KOPT-K1 (cell line): ENCODE measurements at regions not wholly inside any gene's neighbourhood (a gene's known extent, or its start where the extent isn't known, plus 50 kb on each side); places are given as distances from the start of the nearest gene placed in this dataset.

ENCODE experiments used
- H3K27ac ChIP-seq: fragments of 200-600 bp; sonication (generic); 2 replicates; pipeline ENCODE4 v1.5.1; 2016; ENCODE audit warnings: antibody characterized with exemption, mild to moderate bottlenecking, low read depth, low read length; ENCODE audit not compliant: poor library complexity, severe bottlenecking
- H3K36me3 ChIP-seq: fragments of 200-600 bp; sonication (generic); 2 replicates; pipeline ENCODE4 v1.5.1; 2017; ENCODE audit warnings: antibody characterized with exemption, mild to moderate bottlenecking, low read length, moderate library complexity; ENCODE audit not compliant: insufficient read depth
- H3K9me3 ChIP-seq: fragments of 200-600 bp; sonication (generic); 2 replicates; pipeline ENCODE4 v1.5.1; 2017; ENCODE audit warnings: antibody characterized with exemption, low read length, mild to moderate bottlenecking; ENCODE audit not compliant: insufficient read depth, poor library complexity, severe bottlenecking

GRCh38 chr9:7542693-7543092 is 256.9 kb downstream of the DMAC1 start:
- Histone ChIP-seq H3K36me3 (no peaks in the 10 kb centered on the region), H3K27ac (no peak overlapping the region), H3K9me3 (no peaks in the 10 kb centered on the region)

GRCh38 chr9:7542126-7542525 is 257.5 kb downstream of the DMAC1 start:
- Histone ChIP-seq H3K9me3 (no peaks in the 10 kb centered on the region), H3K27ac (no peak overlapping the region), H3K36me3 (no peaks in the 10 kb centered on the region)

GRCh38 chr9:7536310-7536939 is 263.2 kb downstream of the DMAC1 start:
- Histone ChIP-seq H3K9me3 (no peaks in the 10 kb centered on the region), H3K27ac (no peak overlapping the region), H3K36me3 (no peaks in the 10 kb centered on the region)

GRCh38 chr9:7534211-7534935 is 265.2 kb downstream of the DMAC1 start:
- Histone ChIP-seq H3K36me3 (no peaks in the 10 kb centered on the region), H3K9me3 (no peaks in the 10 kb centered on the region), H3K27ac (no peak overlapping the region)

GRCh38 chr9:7533376-7534090 is 266.0 kb downstream of the DMAC1 start:
- Histone ChIP-seq H3K9me3 (no peaks in the 10 kb centered on the region), H3K36me3 (no peaks in the 10 kb centered on the region), H3K27ac (no peak overlapping the region)

- H3K9me3 ChIP-seq = no peaks in the 10 kb centered on the region
- no peaks in the 10 kb centered on the region for H3K36me3 ChIP-seq
- H3K27ac ChIP-seq = no peak overlapping the region
Measured at GRCh38 chr9:7523426-7524043, 276.0 kb downstream of the DMAC1 start.

- Histone ChIP-seq H3K27ac (no peak overlapping the region), H3K36me3 (no peaks in the 10 kb centered on the region), H3K9me3 (no peaks in the 10 kb centered on the region)
Measured at GRCh38 chr9:7520396-7520795, 279.2 kb downstream of the DMAC1 start.

GRCh38 chr9:7516376-7516775 is 283.2 kb downstream of the DMAC1 start:
- Histone ChIP-seq H3K27ac (no peak overlapping the region), H3K9me3 (no peaks in the 10 kb centered on the region), H3K36me3 (no peaks in the 10 kb centered on the region)

GRCh38 chr9:7510199-7510598 is 289.4 kb downstream of the DMAC1 start:
- H3K27ac ChIP-seq = no peak overlapping the region
- no peaks in the 10 kb centered on the region for H3K9me3 ChIP-seq

GRCh38 chr9:7509576-7510145 is 289.9 kb downstream of the DMAC1 start:
- no peaks in the 10 kb centered on the region for H3K9me3 ChIP-seq
- H3K27ac ChIP-seq = no peak overlapping the region
- no peaks in the 10 kb centered on the region for H3K36me3 ChIP-seq

More at GRCh38 chr9:7510199-7510598, 289.4 kb downstream of the DMAC1 start:
- H3K36me3 ChIP-seq = no peaks in the 10 kb centered on the region

GRCh38 chr9:7508516-7508915 is 291.1 kb downstream of the DMAC1 start:
- H3K9me3 ChIP-seq = no peaks in the 10 kb centered on the region
- no peaks in the 10 kb centered on the region for H3K36me3 ChIP-seq
- no peak overlapping the region for H3K27ac ChIP-seq

- Histone ChIP-seq H3K9me3 (no peaks in the 10 kb centered on the region), H3K27ac (no peak overlapping the region), H3K36me3 (no peaks in the 10 kb centered on the region)
Measured at GRCh38 chr9:7507566-7508270, 291.9 kb downstream of the DMAC1 start.

GRCh38 chr9:7507026-7507425 is 292.6 kb downstream of the DMAC1 start:
- H3K9me3 ChIP-seq = no peaks in the 10 kb centered on the region
- no peak overlapping the region for H3K27ac ChIP-seq
- H3K36me3 ChIP-seq = no peaks in the 10 kb centered on the region

- no peak overlapping the region for H3K27ac ChIP-seq
- no peaks in the 10 kb centered on the region for H3K36me3 ChIP-seq
- no peaks in the 10 kb centered on the region for H3K9me3 ChIP-seq
Measured at GRCh38 chr9:7500521-7500920, 299.1 kb downstream of the DMAC1 start.
